Stomach (tissue), 8 donors: ENCODE measurements at regions not wholly inside any gene's neighbourhood (a gene's known extent, or its start where the extent isn't known, plus 50 kb on each side); places are given as distances from the start of the nearest gene placed in this dataset.
A peak's percentile ranks its signal among the peaks of the same experiment; 100 is the strongest.

Experiments used
- DNase-seq, 2 donors: peaks; one replicate each; pipeline versions ENCODE4 v3.0.0 to v3.0.0-alpha.2; 2013 to 2019
- H3K27ac ChIP-seq, 5 donors: fragments of 200-600 bp in 4 of 5; sonication (generic) in 4 of 5; one replicate each; pipeline ENCODE4 v1.5.1; 2013 to 2019; ENCODE audit warnings: mild to moderate bottlenecking in 1 of 5, moderate library complexity in 1 of 5
- H3K27me3 ChIP-seq, 3 donors: fragments of 200-600 bp; sonication (generic); one replicate each; pipeline ENCODE4 v1.5.1; 2017 to 2019; ENCODE audit warnings: mixed run types in 1 of 3
- H3K36me3 ChIP-seq, 4 donors: fragments of 200-600 bp; sonication (generic); 1 replicate in 3 of 4; 2 replicates in 1 of 4; pipeline ENCODE4 v1.5.1; 2016 to 2019
- H3K4me1 ChIP-seq, 4 donors: fragments of 200-600 bp; sonication (generic); one replicate each; pipeline ENCODE4 v1.5.1; 2016 to 2019
- H3K4me3 ChIP-seq, 4 donors: fragments of 200-600 bp; sonication (generic) in 3 of 4; one replicate each; pipeline ENCODE4 v1.5.1; 2016 to 2019; ENCODE audit warnings: mild to moderate bottlenecking in 1 of 4
- H3K9me3 ChIP-seq, 4 donors: fragments of 200-600 bp; sonication (generic); one replicate each; pipeline ENCODE4 v1.5.1; 2016 to 2019
- CTCF ChIP-seq, 7 experiments: fragments of 450-650 bp in 4 of 7; fragments of 200-600 bp in 3 of 7; sonication (generic) in 3 of 7; IDR thresholded peaks; one replicate each; pipeline ENCODE4 v1.5.1; 2016 to 2019; ENCODE audit warnings: antibody characterized with exemption in 7 of 7, control low read depth in 2 of 7, mild to moderate bottlenecking in 1 of 7
- EP300 ChIP-seq: sonication (generic); formaldehyde crosslinking; IDR thresholded peaks from one replicate; pipeline ENCODE4 v1.6.1; 2017; ENCODE audit warnings: antibody characterized with exemption
- POLR2A ChIP-seq, 4 donors: fragments of 450-650 bp; IDR thresholded peaks; one replicate each; pipeline ENCODE4 v1.6.1; 2016; ENCODE audit warnings: antibody characterized with exemption in 4 of 4, control low read depth in 2 of 4, mild to moderate bottlenecking in 1 of 4, moderate library complexity in 1 of 4
- POLR2AphosphoS5 ChIP-seq, 3 donors: sonication (generic); formaldehyde crosslinking; IDR thresholded peaks; one replicate each; pipeline ENCODE4 v1.6.1; 2016; ENCODE audit warnings: antibody characterized with exemption in 3 of 3
- WGBS, 5 donors: extraction: QIAGEN DNeasy Blood & Tissue Kit in 3 of 5; methylation state at CpG; one replicate each; pipeline versions ENCODE4 v1.1.5 to v1.1.7; 2013 to 2018; 5-methylcytosine and 5-hydroxymethylcytosine counted together
- intact Hi-C: fragments of 100-400 bp; cut with DNase I; formaldehyde crosslinking; loops from one replicate; pipeline ENCODE4 v1.15.1; 2023; ENCODE audit warnings: low total_unique reads
- donor health status: healthy with polysubstance abuse.
- donor health status: Bipolar disorder and iron deficiency.
- donor health status: healthy.

- Histone ChIP-seq H3K36me3 (no peaks in the 10 kb centered on the region), H3K4me1 (no peaks in the 10 kb centered on the region), H3K4me3 (no peak overlapping the region), H3K9me3 (no peaks in the 10 kb centered on the region), H3K27ac (no peak overlapping the region), H3K27me3 (no peaks in the 10 kb centered on the region)
- intact Hi-C loops: no loop called here
- WGBS, 5 donors: 81 to 91% (median 87%) methylated on average over 4 of the region's 4 CpGs
- TF ChIP-seq EP300 (no peak), POLR2AphosphoS5 (IDR thresholded peaks at IDR 0.05) (no peak), POLR2A (IDR thresholded peaks at IDR 0.05) (no peak), CTCF (IDR thresholded peaks at IDR 0.05) (no peak)
- no peak for DNase-seq
Measured at GRCh38 chr18:39951142-39951720, 2003.8 kb upstream of the PIK3C3 start.

GRCh38 chr18:39946623-39947061 is 2008.4 kb upstream of the PIK3C3 start:
- H3K4me3 ChIP-seq: no peak overlapping the region
- TF ChIP-seq POLR2A (IDR thresholded peaks at IDR 0.05) (no peak), POLR2AphosphoS5 (IDR thresholded peaks at IDR 0.05) (no peak), EP300 (no peak), CTCF (IDR thresholded peaks at IDR 0.05) (no peak)
- intact Hi-C loops: no loop called here
- H3K27ac ChIP-seq: no peak overlapping the region
- no peaks in the 10 kb centered on the region for H3K9me3 ChIP-seq
- no peaks in the 10 kb centered on the region for H3K36me3 ChIP-seq
- no peaks in the 10 kb centered on the region for H3K27me3 ChIP-seq
- DNase-seq: peak in 1 of 2 donors; percentile 27
- H3K4me1 ChIP-seq: no peaks in the 10 kb centered on the region

GRCh38 chr18:39945076-39945475 is 2010.0 kb upstream of the PIK3C3 start:
- intact Hi-C loops: no loop called here
- DNase-seq: no peak
- Histone ChIP-seq H3K27me3 (no peaks in the 10 kb centered on the region), H3K4me3 (no peak overlapping the region), H3K4me1 (no peaks in the 10 kb centered on the region), H3K36me3 (no peaks in the 10 kb centered on the region), H3K27ac (no peak overlapping the region), H3K9me3 (no peaks in the 10 kb centered on the region)
- WGBS, 5 donors: 64 to 82% (median 73%) methylated on average over 2 of the region's 2 CpGs
- no peak for TF ChIP-seq CTCF (IDR thresholded peaks at IDR 0.05)
- TF ChIP-seq POLR2AphosphoS5 (IDR thresholded peaks at IDR 0.05): no peak
- TF ChIP-seq POLR2A (IDR thresholded peaks at IDR 0.05): no peak
- TF ChIP-seq EP300: no peak

- Histone ChIP-seq H3K4me1 (no peaks in the 10 kb centered on the region), H3K9me3 (no peaks in the 10 kb centered on the region), H3K4me3 (no peak overlapping the region), H3K27me3 (no peaks in the 10 kb centered on the region), H3K27ac (no peak overlapping the region), H3K36me3 (no peaks in the 10 kb centered on the region)
- DNase-seq: no peak
- WGBS, 5 donors: 79 to 83% (median 81%) methylated on average over 2 of the region's 2 CpGs
- intact Hi-C loops: no loop called here
- TF ChIP-seq POLR2A (IDR thresholded peaks at IDR 0.05): no peak
- TF ChIP-seq POLR2AphosphoS5 (IDR thresholded peaks at IDR 0.05): no peak
- no peak for TF ChIP-seq CTCF (IDR thresholded peaks at IDR 0.05)
Measured at GRCh38 chr18:39942702-39943101, 2012.3 kb upstream of the PIK3C3 start.
